Tibial nerve (tissue), 4 donors: ENCODE measurements at regions not wholly inside any gene's neighbourhood (a gene's known extent, or its start where the extent isn't known, plus 50 kb on each side); places are given as distances from the start of the nearest gene placed in this dataset.

Experiments used
- DNase-seq, 2 donors: peaks; one replicate each; pipeline ENCODE4 v3.0.0-alpha.2; 2019; ENCODE audit warnings: low spot score in 2 of 2
- H3K27ac ChIP-seq, 4 donors: fragments of 200-600 bp; sonication (generic) in 3 of 4; one replicate each; pipeline ENCODE4 v1.5.1; 2017 to 2019; ENCODE audit warnings: mild to moderate bottlenecking in 1 of 4
- H3K27me3 ChIP-seq, 2 donors: fragments of 200-600 bp; sonication (generic) in 1 of 2; one replicate each; pipeline versions ENCODE4 v1.5.1 to v1.6.0; 2017 to 2019
- H3K36me3 ChIP-seq, 3 donors: fragments of 200-600 bp; sonication (generic); one replicate each; pipeline ENCODE4 v1.5.1; 2018 to 2019
- H3K4me1 ChIP-seq, 4 donors: fragments of 200-600 bp; sonication (generic) in 3 of 4; one replicate each; pipeline ENCODE4 v1.5.1; 2017 to 2019
- H3K4me3 ChIP-seq, 4 donors: fragments of 200-600 bp; sonication (generic) in 3 of 4; one replicate each; pipeline ENCODE4 v1.5.1; 2017 to 2019; ENCODE audit warnings: mild to moderate bottlenecking in 1 of 4, moderate library complexity in 1 of 4
- H3K9me3 ChIP-seq, 4 donors: fragments of 200-600 bp; sonication (generic) in 3 of 4; one replicate each; pipeline ENCODE4 v1.5.1; 2017 to 2019
- CTCF ChIP-seq, 5 experiments: fragments of 200-600 bp in 3 of 5; fragments of 450-650 bp in 2 of 5; sonication (generic) in 3 of 5; IDR thresholded peaks; one replicate each; pipeline ENCODE4 v1.5.1; 2016 to 2019; ENCODE audit warnings: antibody characterized with exemption in 5 of 5, mild to moderate bottlenecking in 3 of 5, moderate library complexity in 2 of 5
- EP300 ChIP-seq, 2 donors: sonication (generic); formaldehyde crosslinking; IDR thresholded peaks; one replicate each; pipeline ENCODE4 v1.6.1; 2017; ENCODE audit warnings: antibody characterized with exemption in 2 of 2, mild to moderate bottlenecking in 1 of 2
- POLR2A ChIP-seq, 2 donors: fragments of 450-650 bp; IDR thresholded peaks; one replicate each; pipeline ENCODE4 v1.6.1; 2017; ENCODE audit warnings: antibody characterized with exemption in 2 of 2, mild to moderate bottlenecking in 2 of 2, moderate library complexity in 2 of 2
- WGBS, 2 donors: methylation state at CpG; one replicate each; pipeline ENCODE4 v1.1.5; 2018; 5-methylcytosine and 5-hydroxymethylcytosine counted together

DNA sequence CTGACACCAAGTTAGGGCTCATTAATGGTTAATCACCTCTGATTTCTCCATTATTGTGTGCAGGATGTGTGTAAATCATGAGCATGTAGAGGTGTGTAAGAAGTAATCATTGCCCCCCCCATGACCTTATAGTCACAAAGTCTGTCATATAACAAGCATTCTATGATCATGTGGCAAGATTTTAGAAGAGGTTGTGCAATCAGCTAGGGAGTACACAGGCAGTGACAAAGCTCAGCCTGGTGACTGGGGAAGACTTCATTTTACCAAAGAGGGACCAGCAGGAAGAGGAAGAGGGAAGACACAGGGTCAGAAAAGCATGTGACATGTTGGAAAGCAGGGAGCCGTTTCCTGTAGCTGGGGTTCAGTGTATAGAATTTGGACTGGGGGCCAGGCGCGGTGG lies 176.5 kb upstream of the LARGE1 start:
- Histone ChIP-seq H3K4me3 (no peak overlapping the region), H3K9me3 (peaks cover 0 to 5% (median 0%) of the 10 kb centered on the region in 4 donors), H3K27me3 (no peaks in the 10 kb centered on the region), H3K4me1 (no peaks in the 10 kb centered on the region), H3K36me3 (no peaks in the 10 kb centered on the region), H3K27ac (no peak overlapping the region)
- no peak for TF ChIP-seq CTCF (IDR thresholded peaks at IDR 0.05)
- no peak for TF ChIP-seq EP300 (IDR thresholded peaks at IDR 0.05)
- no peak for TF ChIP-seq POLR2A (IDR thresholded peaks at IDR 0.05)
- WGBS, 2 donors = 79 to 92% methylated on average over 3 of the region's 3 CpGs
- no peak for DNase-seq

GRCh38 chr22:34099278-34099677 lies 179.0 kb upstream of the LARGE1 start:
- Histone ChIP-seq H3K4me3 (no peak overlapping the region), H3K36me3 (no peaks in the 10 kb centered on the region), H3K9me3 (peaks cover 0 to 5% (median 0%) of the 10 kb centered on the region in 4 donors), H3K4me1 (no peaks in the 10 kb centered on the region), H3K27ac (no peak overlapping the region), H3K27me3 (no peaks in the 10 kb centered on the region)
- DNase-seq = no peak
- TF ChIP-seq POLR2A (IDR thresholded peaks at IDR 0.05) (no peak), CTCF (IDR thresholded peaks at IDR 0.05) (no peak), EP300 (IDR thresholded peaks at IDR 0.05) (no peak)
- 15 to 52% methylated on average over 1 of the region's 1 CpG for WGBS, 2 donors

DNA sequence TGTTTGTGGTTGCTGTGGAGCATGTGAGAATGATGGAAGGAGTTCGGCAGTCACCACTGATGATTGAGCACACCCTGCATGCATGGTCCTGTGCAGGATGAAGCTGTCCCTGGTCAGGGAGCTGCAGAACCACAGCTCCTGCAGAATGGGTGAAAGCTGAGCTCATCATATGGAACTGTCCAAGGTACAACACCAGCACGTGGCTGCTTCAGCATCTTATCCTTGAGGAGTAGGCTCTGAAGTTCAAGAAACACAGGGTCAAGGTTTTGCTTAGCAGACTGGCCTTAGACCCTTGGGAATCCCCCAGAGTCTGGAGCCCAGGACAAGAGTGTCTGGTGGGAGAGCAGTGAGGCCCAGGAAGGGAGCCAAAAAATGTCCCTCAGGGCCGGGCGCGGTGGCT lies 182.4 kb upstream of the LARGE1 start:
- no peaks in the 10 kb centered on the region for H3K27me3 ChIP-seq
- 70% methylated on average over 5 of the region's 5 CpGs for WGBS, 2 donors
- H3K9me3 ChIP-seq = no peaks in the 10 kb centered on the region
- H3K36me3 ChIP-seq = no peaks in the 10 kb centered on the region
- TF ChIP-seq CTCF (IDR thresholded peaks at IDR 0.05) (no peak), POLR2A (IDR thresholded peaks at IDR 0.05) (no peak), EP300 (IDR thresholded peaks at IDR 0.05) (no peak)
- no peak overlapping the region for H3K4me3 ChIP-seq
- H3K4me1 ChIP-seq = no peaks in the 10 kb centered on the region
- no peak for DNase-seq
- no peak overlapping the region for H3K27ac ChIP-seq

GRCh38 chr22:34105461-34106062 lies 185.3 kb upstream of the LARGE1 start:
- 9 to 12% methylated on average over 10 of the region's 10 CpGs for WGBS, 2 donors
- H3K9me3 ChIP-seq = no peaks in the 10 kb centered on the region
- no peaks in the 10 kb centered on the region for H3K27me3 ChIP-seq
- H3K4me1 ChIP-seq = no peaks in the 10 kb centered on the region
- TF ChIP-seq CTCF (IDR thresholded peaks at IDR 0.05) = peak; percentile 39 to 66 (median 54)
- no peak for TF ChIP-seq EP300 (IDR thresholded peaks at IDR 0.05)
- H3K4me3 ChIP-seq = no peak overlapping the region
- no peaks in the 10 kb centered on the region for H3K36me3 ChIP-seq
- DNase-seq = peak; percentile 31 to 56
- no peak overlapping the region for H3K27ac ChIP-seq

GRCh38 chr22:34108168-34108567 lies 187.9 kb upstream of the LARGE1 start:
- Histone ChIP-seq H3K27ac (no peak overlapping the region), H3K4me3 (no peak overlapping the region), H3K9me3 (no peaks in the 10 kb centered on the region), H3K27me3 (no peaks in the 10 kb centered on the region), H3K36me3 (no peaks in the 10 kb centered on the region), H3K4me1 (peaks cover 0 to 4% (median 0%) of the 10 kb centered on the region in 4 donors)
- TF ChIP-seq POLR2A (IDR thresholded peaks at IDR 0.05) = no peak
- TF ChIP-seq EP300 (IDR thresholded peaks at IDR 0.05) = no peak
- no peak for TF ChIP-seq CTCF (IDR thresholded peaks at IDR 0.05)
- no peak for DNase-seq
- 81 to 93% methylated on average over 3 of the region's 3 CpGs for WGBS, 2 donors
